ENCODE measurements at regions not wholly inside any gene's neighbourhood (a gene's known extent, or its start where the extent isn't known, plus 50 kb on each side); places are given as distances from the start of the nearest gene placed in this dataset.

- DNase-seq = no peak
Measured at GRCh38 chr2:234834228-234834923, 117.4 kb upstream of the SH3BP4 start.

- no peak for DNase-seq
Measured at GRCh38 chr2:234830853-234831252, 121.0 kb upstream of the SH3BP4 start.

GRCh38 chr2:234829074-234829455 is 122.8 kb upstream of the SH3BP4 start:
- no peak for DNase-seq

GRCh38 chr2:234828382-234829073 is 123.3 kb upstream of the SH3BP4 start:
- no peak for DNase-seq

GRCh38 chr2:234827096-234827860 is 124.5 kb upstream of the SH3BP4 start:
- DNase-seq = no peak

GRCh38 chr2:234826681-234827080 is 125.1 kb upstream of the SH3BP4 start:
- no peak for DNase-seq

GRCh38 chr2:234825616-234826015 is 126.2 kb upstream of the SH3BP4 start:
- no peak for DNase-seq

GRCh38 chr2:234823877-234824376 is 127.9 kb upstream of the SH3BP4 start:
- no peak for DNase-seq

GRCh38 chr2:234823196-234823876 is 128.5 kb upstream of the SH3BP4 start:
- DNase-seq = no peak

GRCh38 chr2:234821946-234822475 is 129.8 kb upstream of the SH3BP4 start:
- no peak for DNase-seq

GRCh38 chr2:234818937-234819336 is 132.9 kb upstream of the SH3BP4 start:
- no peak for DNase-seq

- no peak for DNase-seq
Measured at GRCh38 chr2:234816491-234816890, 135.3 kb upstream of the SH3BP4 start.

- DNase-seq = no peak
Measured at GRCh38 chr2:234816056-234816455, 135.8 kb upstream of the SH3BP4 start.

GRCh38 chr2:234814374-234814773 is 137.4 kb upstream of the SH3BP4 start:
- DNase-seq = no peak

- no peak for DNase-seq
Measured at GRCh38 chr2:234812851-234813250, 139.0 kb upstream of the SH3BP4 start.

GRCh38 chr2:234808907-234809306 is 142.9 kb upstream of the SH3BP4 start:
- no peak for DNase-seq

GRCh38 chr2:234806818-234807217 is 145.0 kb upstream of the SH3BP4 start:
- DNase-seq = no peak

- DNase-seq = no peak
Measured at GRCh38 chr2:234805836-234806235, 146.0 kb upstream of the SH3BP4 start.

GRCh38 chr2:234804704-234805103 is 147.1 kb upstream of the SH3BP4 start:
- DNase-seq = no peak

GRCh38 chr2:234802845-234803171 is 149.0 kb upstream of the SH3BP4 start:
- no peak for DNase-seq

- DNase-seq = no peak
Measured at GRCh38 chr2:234802071-234802844, 149.6 kb upstream of the SH3BP4 start.

- no peak for DNase-seq
Measured at GRCh38 chr2:234797566-234798250, 154.1 kb upstream of the SH3BP4 start.
